ENCODE measurements at regions not wholly inside any gene's neighbourhood (a gene's known extent, or its start where the extent isn't known, plus 50 kb on each side); places are given as distances from the start of the nearest gene placed in this dataset.

GRCh38 chr21:43316156-43316845, 110.6 kb downstream of the SIK1 start:
- TF ChIP-seq CTCF (IDR thresholded peaks at IDR 0.05; ENCODE audit: low read length): no peak
- TF ChIP-seq EZH2 (IDR thresholded peaks at IDR 0.05; ENCODE audit: borderline replicate concordance, low read length): no peak
